Erythroblast (primary cell): ENCODE measurements at regions not wholly inside any gene's neighbourhood (a gene's known extent, or its start where the extent isn't known, plus 50 kb on each side); places are given as distances from the start of the nearest gene placed in this dataset.
"Not testable (repeated sequence)": the region's sequence is repeated elsewhere in the genome, so short reads cannot be mapped to it uniquely, and the experiment has no call there.

Source experiments
- DNase-seq, 2 experiments: peaks; one replicate each; lab custom pipeline; 2025; lab: John Stamatoyannopoulos, UW
- GATA1 ChIP-seq: IDR thresholded peaks from 2 replicates; pipeline ENCODE4 v1.6.1; 2011; ENCODE audit warnings: low read depth, mild to moderate bottlenecking, control low read depth, low read length, moderate library complexity
- POLR2A ChIP-seq: IDR thresholded peaks from 2 replicates; pipeline ENCODE4 v1.6.1; 2011; ENCODE audit warnings: mild to moderate bottlenecking, low read length

- TF ChIP-seq POLR2A (no peak), GATA1 (no peak)
- no peak for DNase-seq
Measured at GRCh38 chr12:5096241-5096924, 52.7 kb downstream of the KCNA5 start.

GRCh38 chr12:5097786-5098185 lies 54.1 kb downstream of the KCNA5 start:
- no peak for TF ChIP-seq GATA1
- TF ChIP-seq POLR2A: no peak
- no peak for DNase-seq

DNA sequence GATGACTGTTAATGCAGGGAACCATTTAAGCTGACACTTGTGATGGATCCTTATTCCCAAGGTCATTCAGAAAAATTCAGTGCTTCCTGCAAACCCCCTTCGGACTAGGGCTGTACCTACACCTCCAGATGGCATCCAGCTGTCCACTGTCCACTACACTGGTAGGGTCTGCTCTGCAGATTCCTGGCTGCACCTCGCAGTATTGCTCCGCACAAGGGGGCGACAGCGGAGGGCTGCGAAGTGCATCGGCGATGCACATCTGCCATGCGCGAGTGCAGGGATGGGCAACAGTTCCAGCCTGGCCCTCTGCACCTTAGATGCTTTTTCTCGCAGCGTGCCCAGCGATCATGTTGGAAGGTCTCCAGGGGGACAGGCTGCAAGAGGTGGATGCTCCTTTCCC lies 55.5 kb downstream of the KCNA5 start:
- TF ChIP-seq POLR2A (no peak), GATA1 (no peak)
- DNase-seq: no peak

GRCh38 chr12:5099591-5099990 lies 55.9 kb downstream of the KCNA5 start:
- TF ChIP-seq GATA1 (no peak), POLR2A (no peak)
- no peak for DNase-seq

- no peak for DNase-seq
- no peak for TF ChIP-seq POLR2A
- TF ChIP-seq GATA1: no peak
Measured at GRCh38 chr12:5101686-5102085, 58.0 kb downstream of the KCNA5 start.

DNA sequence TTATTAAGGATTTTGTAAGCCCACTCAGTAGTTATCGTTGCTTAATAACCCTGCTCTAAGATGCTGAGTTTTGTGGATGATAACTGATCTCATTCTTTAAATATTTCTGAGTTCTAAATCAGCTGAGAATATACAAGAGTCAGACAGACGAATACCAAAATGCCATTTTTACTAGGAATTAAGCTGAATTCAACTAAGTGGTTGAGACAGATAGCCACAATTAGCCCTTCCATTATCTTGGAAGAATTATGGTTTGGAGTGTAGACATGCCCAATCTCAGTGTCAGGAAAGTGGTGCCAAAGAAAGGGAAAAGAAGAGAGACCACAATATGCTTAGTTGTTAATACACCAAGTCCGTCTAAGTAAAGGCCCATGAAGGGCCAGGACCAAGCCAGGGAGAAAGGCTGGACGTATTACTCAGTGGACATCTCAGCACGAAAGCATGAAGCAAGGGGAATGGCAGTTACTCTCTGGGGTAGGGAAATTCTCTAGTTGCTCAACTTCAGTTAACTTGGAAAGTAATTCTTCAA lies 58.6 kb downstream of the KCNA5 start:
- TF ChIP-seq POLR2A (no peak), GATA1 (no peak)
- DNase-seq: no peak

- no peak for DNase-seq
- no peak for TF ChIP-seq POLR2A
Measured at GRCh38 chr12:5102806-5103205, 59.1 kb downstream of the KCNA5 start.

DNA sequence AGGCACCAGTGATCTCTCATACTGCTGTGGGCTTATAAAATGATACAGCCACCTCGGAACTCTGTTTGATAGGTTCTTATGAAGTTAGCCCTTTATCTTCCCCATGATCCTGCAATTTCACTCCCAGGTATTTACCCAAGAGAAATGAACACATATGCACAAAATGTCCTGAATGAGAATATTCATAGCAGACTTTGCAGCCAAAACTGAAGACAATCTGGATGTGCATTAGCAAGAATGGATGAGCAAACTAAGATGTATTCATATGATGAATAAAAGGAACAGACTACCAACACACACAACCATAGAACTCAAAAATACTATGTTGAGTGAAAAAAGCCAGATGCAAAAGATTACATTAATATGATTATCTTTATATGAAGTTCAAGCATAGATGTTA lies 66.7 kb downstream of the KCNA5 start:
- TF ChIP-seq GATA1: no peak
- TF ChIP-seq POLR2A: no peak
- no peak for DNase-seq

DNA sequence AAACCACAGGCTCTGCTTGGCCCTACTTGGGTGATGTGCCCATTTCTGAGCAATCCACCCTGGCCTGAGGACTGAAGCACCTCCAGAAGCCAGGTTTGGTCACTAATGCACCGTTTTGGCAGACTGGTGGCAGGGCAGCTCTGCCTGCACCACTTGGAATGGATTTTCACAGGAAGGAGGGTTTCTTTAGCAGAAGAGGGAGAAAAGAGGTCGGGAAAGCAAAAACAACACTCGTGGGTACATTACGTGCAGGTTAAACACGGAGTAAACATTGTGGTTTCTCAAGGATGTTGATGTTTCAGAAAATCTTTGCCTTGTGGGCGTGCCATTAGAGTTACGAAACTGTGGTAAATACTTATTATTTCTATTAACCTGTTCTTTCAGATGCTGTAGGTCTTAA lies 70.8 kb downstream of the KCNA5 start:
- no peak for TF ChIP-seq GATA1
- no peak for TF ChIP-seq POLR2A
- DNase-seq: no peak

DNA sequence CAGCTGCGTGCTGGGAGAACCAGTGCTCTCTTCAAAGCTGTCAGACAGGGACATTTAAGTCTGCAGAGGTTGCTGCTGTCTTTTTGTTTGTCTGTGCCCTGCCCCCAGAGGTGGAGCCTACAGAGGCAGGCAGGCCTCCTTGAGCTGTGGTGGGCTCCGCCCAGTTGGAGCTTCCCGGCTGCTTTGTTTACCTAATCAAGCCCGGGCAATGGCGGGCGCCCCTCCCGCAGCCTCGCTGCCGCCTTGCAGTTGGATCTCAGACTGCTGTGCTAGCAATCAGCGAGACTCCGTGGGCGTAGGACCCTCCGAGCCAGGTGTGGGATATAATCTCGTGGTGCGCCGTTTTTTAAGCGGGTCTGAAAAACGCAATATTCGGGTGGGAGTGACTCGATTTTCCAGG lies 78.1 kb downstream of the KCNA5 start:
- not testable (repeated sequence) for DNase-seq

DNA sequence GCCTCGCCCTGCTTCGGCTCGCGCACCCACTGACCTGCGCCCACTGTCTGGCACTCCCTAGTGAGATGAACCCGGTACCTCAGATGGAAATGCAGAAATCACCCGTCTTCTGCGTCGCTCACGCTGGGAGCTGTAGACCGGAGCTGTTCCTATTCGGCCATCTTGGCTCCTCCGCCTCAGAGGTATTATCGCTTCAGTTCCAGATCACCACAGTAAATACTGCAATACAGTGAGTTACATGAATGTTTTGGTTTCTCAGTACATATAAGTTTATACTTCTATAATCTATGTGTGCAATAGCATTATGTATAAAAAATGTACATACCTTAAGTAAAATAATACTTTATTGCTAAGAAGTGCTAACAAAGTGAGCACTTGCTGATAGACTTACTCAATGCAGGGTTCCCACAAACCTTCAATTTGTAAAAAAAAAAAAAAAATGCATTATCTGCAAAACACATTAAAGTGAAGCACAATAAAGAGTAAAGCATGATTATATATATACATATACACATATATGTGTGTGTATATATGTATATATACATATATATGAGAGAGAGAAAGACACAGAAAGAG lies 78.7 kb downstream of the KCNA5 start:
- DNase-seq: not testable (repeated sequence)

DNA sequence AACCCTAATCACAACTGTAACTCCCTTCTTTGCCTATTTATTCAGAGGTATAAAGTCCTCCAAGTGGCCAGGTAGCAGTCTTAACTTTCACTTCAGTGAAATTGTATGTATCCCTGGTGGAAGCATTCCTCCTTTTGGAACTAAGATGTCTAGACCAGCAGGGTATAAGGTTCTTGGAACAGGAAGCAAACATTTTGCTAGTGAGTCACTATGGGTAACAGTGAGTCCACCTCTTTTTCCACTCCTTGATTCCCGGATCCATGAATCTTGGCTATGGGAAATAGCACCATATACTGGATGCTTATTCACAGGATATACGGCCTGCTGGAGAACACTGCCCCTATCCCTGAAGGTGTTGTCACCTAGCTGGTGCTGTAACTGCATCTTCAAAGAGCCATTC lies 80.2 kb downstream of the KCNA5 start:
- TF ChIP-seq POLR2A: no peak
- no peak for TF ChIP-seq GATA1
- DNase-seq: no peak

- no peak for DNase-seq
- TF ChIP-seq GATA1 (no peak), POLR2A (no peak)
Measured at GRCh38 chr12:5124401-5124800, 80.7 kb downstream of the KCNA5 start.

- no peak for TF ChIP-seq GATA1
- no peak for TF ChIP-seq POLR2A
Measured at GRCh38 chr12:5134861-5135525, 91.3 kb downstream of the KCNA5 start.

More at GRCh38 chr12:5134861-5135525, 91.3 kb downstream of the KCNA5 start:
- no peak for DNase-seq
